H7 (cell line): ENCODE measurements at regions not wholly inside any gene's neighbourhood (a gene's known extent, or its start where the extent isn't known, plus 50 kb on each side); places are given as distances from the start of the nearest gene placed in this dataset.

ENCODE experiments used
- DNase-seq: peaks from one replicate; pipeline ENCODE4 v3.0.0; 2012
- H3K27me3 ChIP-seq: 2 replicates; pipeline ENCODE4 v1.6.0; 2011; ENCODE audit warnings: mild to moderate bottlenecking, low read length; ENCODE audit not compliant: control insufficient read depth, insufficient read depth
- H3K36me3 ChIP-seq: replicated peaks from 2 replicates; pipeline ENCODE4 v1.5.1; 2011; ENCODE audit warnings: low read length; ENCODE audit not compliant: control insufficient read depth, insufficient read depth
- H3K4me3 ChIP-seq: 2 replicates; pipeline ENCODE4 v1.5.1; 2011; ENCODE audit warnings: low read depth, mild to moderate bottlenecking, control low read depth, low read length, moderate library complexity; ENCODE audit not compliant: insufficient read depth

DNA sequence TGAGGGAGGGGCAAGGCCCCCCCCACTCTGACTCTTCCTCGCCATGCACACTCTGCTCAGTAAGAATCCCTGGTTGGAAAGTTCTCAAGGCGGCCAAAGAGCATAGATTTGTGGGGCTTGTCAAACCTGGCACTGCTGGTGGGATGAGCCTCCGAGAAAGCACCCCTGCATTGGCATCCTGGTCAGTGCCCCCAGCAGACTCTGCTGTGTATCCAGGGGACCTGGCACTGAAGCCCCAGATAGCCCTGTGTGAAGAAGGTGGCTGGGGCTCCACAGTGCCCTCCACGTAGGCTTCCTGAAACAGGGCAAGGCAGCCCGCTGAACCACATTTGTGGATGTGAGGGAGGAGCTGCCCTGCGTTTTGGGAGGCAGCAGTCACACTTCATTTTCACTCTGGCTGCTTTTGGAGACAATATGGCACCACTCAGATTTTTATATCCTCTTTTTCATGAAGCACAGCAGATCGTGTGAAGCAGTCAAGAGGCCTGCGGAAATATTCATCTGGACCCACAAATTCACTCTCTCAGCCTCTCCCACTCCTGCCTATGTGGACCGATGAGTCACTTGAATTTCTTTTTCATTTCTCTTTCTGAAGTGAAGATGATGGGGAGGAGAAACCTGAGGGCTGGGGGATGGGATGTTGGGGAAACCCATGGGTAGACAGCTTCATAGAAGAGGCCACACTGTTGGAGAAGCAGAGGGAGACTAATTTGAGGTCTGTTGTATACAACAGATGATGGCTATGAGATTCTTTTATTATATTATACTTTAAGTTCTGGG is 88.7 kb upstream of the BCL6 start:
- Histone ChIP-seq H3K36me3 (no peaks in the 10 kb centered on the region), H3K27me3 (no peaks in the 10 kb centered on the region), H3K4me3 (no peak overlapping the region)
- no peak for DNase-seq

DNA sequence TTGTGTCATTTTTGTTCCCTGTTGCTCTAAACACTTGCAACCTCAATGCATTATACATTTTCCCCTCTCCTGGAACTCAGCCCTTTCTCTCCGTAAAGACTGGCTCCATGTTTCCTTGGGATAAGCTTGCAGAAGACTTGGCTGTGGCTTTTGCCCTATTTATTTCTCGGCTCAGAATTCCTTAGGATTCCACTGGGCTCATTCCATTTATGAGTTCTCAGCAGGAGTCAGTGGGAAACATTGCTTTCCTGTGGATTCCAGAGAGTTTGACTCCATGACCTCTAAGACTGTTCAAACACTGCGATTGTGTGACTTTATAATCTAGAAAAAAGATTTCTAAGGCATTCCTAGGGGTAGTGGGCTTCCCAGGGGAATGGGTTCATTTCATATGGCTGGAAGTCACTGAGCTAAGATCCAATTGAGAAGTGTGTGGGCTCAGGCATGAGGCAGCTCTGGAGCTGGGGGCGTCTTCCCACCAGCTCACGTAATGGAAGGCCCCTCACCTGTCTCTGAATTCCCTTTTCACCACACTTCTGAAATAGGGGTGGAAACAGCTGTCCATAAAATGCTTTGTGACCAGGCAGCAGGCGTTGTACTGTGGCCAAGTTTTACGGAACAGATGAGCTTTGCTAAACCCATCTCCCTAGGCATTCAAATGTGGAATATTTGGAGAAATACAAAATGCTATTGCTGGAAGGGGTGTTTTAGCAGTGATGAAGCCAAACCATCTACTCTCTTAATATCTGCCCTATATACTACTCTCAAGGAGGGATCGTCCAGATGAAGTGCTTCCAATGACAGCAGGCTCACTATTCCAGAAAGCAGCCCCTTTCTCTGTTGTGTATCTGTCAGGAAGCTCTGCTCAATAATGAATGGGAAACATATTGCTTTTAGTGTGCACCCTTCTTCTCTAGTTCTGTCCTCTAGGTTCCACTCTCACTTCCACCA is 91.8 kb upstream of the BCL6 start:
- DNase-seq = no peak

DNA sequence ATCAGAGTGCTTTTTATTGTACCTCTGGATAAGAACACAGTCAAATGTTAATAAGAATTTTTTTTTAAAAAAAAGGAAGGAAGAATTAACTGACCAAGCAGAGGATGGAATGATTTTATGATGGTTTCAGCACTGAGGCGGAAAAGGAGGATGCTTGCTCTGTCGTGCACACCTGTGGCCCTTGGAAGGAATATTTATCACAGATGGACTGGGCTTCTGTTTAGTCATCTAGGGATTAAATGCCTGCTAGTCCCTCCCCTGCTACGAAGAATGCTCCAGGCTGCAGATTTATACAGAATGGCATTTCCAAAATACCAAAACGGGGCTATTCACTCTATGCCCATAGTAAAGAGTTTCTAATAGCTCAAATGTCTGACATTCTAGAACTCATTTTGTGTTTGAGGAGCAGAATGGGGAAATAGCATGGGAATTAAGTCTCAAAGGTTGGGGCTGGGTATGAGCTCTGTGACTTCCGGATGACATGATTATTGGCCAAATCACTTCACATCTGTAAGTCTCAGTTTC is 92.8 kb upstream of the BCL6 start:
- no peak for DNase-seq
- no peaks in the 10 kb centered on the region for H3K27me3 ChIP-seq
- no peak overlapping the region for H3K4me3 ChIP-seq
- H3K36me3 ChIP-seq = no peaks in the 10 kb centered on the region

More for the DNA sequence above, 91.8 kb upstream of the BCL6 start:
- Histone ChIP-seq H3K4me3 (no peak overlapping the region), H3K36me3 (no peaks in the 10 kb centered on the region), H3K27me3 (no peaks in the 10 kb centered on the region)

- no peak overlapping the region for H3K4me3 ChIP-seq
- no peak for DNase-seq
- H3K27me3 ChIP-seq = no peaks in the 10 kb centered on the region
- no peaks in the 10 kb centered on the region for H3K36me3 ChIP-seq
Observed at GRCh38 chr3:187839422-187839821, 94.2 kb upstream of the BCL6 start.

DNA sequence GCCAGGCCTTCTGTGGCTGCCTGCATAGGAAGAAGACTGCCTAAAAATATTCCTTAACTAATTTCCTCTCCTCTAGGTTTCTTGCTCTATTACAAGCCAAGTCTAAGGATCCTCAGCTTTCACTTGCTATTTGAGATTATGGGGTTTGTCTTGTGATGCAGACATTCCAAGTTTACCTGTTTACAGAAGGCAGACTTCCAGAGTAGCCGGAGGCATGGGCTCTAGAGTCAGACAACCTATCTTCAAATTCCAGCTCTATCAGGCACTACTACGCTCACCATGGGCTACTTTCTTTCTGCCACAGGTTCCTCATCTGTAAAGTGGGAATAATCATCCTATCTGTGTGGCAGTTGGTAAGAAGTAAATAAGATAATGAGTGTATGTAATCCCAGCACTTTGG is 95.6 kb upstream of the BCL6 start:
- H3K36me3 ChIP-seq = no peaks in the 10 kb centered on the region
- H3K4me3 ChIP-seq = no peak overlapping the region
- H3K27me3 ChIP-seq = no peaks in the 10 kb centered on the region
- DNase-seq = no peak

GRCh38 chr3:187841560-187841959 is 96.3 kb upstream of the BCL6 start:
- Histone ChIP-seq H3K27me3 (no peaks in the 10 kb centered on the region), H3K36me3 (no peaks in the 10 kb centered on the region), H3K4me3 (no peak overlapping the region)
- DNase-seq = no peak

DNA sequence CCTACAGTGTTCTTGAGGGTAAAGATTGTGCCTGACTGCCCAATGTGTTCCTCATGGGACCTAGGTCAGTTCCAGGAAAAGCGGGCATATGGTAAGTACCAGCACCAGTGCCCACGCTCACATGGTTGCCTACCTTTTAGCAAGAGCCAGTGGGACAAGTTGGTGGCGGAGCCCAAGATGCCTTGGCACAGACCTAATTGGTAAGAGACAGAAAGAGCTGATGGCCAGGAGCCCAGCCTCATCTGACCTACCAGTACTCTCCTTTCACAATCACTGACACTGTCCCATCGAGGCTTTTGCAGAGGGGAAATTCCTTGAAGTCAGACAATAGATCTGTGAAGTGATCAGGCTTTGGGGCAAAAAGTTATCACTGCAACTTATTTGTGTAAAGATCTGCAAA is 98.4 kb upstream of the BCL6 start:
- H3K27me3 ChIP-seq = no peaks in the 10 kb centered on the region
- H3K4me3 ChIP-seq = no peak overlapping the region
- DNase-seq = no peak
- no peaks in the 10 kb centered on the region for H3K36me3 ChIP-seq

GRCh38 chr3:187844708-187845107 is 99.4 kb upstream of the BCL6 start:
- H3K36me3 ChIP-seq = no peaks in the 10 kb centered on the region
- H3K27me3 ChIP-seq = no peaks in the 10 kb centered on the region
- no peak for DNase-seq
- no peak overlapping the region for H3K4me3 ChIP-seq

- Histone ChIP-seq H3K27me3 (no peaks in the 10 kb centered on the region), H3K4me3 (no peak overlapping the region), H3K36me3 (no peaks in the 10 kb centered on the region)
- DNase-seq = no peak
Observed at GRCh38 chr3:187845826-187846225, 100.6 kb upstream of the BCL6 start.

DNA sequence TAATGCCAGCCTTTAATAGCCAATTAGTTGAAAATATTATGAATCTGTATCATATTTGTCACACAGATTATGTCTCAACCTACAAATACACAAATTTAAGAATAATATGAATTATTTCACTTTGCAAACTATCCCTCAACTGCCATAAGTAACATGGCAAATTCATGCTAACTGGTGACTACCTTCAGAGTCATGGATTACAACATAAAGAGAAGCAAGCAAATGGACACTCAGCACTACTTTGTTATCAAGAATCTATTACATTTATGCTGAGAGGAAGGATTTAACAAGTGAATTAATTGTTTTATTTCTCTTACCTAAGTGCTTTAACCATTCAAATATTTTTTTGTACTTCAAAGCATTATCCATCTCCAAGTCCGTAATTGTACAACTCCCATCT is 103.1 kb upstream of the BCL6 start:
- Histone ChIP-seq H3K36me3 (no peaks in the 10 kb centered on the region), H3K4me3 (no peak overlapping the region), H3K27me3 (no peaks in the 10 kb centered on the region)
- DNase-seq = no peak

- Histone ChIP-seq H3K36me3 (no peaks in the 10 kb centered on the region), H3K4me3 (no peak overlapping the region), H3K27me3 (no peaks in the 10 kb centered on the region)
- DNase-seq = no peak
Observed at GRCh38 chr3:187849016-187849654, 103.9 kb upstream of the BCL6 start.

DNA sequence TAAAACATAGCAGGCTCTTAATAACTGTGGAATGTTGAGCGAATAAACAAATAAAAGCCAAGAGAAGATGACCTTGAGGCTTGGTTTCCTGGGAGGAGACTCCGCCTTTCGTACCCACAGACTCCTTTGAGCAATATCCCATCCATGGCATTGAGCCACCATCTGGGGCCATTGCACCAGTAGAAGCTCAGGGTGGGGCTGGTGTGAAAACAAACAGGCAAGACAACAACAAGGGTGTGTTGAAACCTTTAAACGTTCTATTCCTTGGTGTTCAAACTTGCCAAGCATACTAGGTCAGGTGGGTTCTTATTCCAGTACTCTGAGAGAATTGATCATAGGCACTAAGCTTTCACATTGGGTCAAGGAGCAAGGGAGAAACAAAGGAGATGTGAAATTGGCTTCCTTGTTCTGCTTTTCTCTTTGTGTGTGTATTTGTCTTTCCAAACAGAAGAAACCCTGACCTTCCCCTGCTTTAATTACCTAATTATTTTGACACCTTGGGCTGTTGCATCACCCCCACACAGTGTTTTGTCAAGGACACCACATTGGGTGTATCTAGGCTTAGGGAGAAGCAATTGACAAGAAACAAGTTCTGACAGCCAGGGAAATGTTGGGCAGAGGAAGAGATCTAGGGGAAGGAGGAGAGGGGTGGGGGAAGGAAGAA is 105.1 kb upstream of the BCL6 start:
- no peak for DNase-seq

GRCh38 chr3:187852842-187853730 is 107.8 kb upstream of the BCL6 start:
- no peak overlapping the region for H3K4me3 ChIP-seq
- no peak for DNase-seq
- no peaks in the 10 kb centered on the region for H3K27me3 ChIP-seq
- no peaks in the 10 kb centered on the region for H3K36me3 ChIP-seq

More for the DNA sequence above, 105.1 kb upstream of the BCL6 start:
- no peak overlapping the region for H3K4me3 ChIP-seq
- H3K36me3 ChIP-seq = no peaks in the 10 kb centered on the region
- no peaks in the 10 kb centered on the region for H3K27me3 ChIP-seq
